ENCODE measurements at regions not wholly inside any gene's neighbourhood (a gene's known extent, or its start where the extent isn't known, plus 50 kb on each side); places are given as distances from the start of the nearest gene placed in this dataset.
"Not testable (repeated sequence)": the region's sequence is repeated elsewhere in the genome, so short reads cannot be mapped to it uniquely, and the experiment has no call there.

DNA sequence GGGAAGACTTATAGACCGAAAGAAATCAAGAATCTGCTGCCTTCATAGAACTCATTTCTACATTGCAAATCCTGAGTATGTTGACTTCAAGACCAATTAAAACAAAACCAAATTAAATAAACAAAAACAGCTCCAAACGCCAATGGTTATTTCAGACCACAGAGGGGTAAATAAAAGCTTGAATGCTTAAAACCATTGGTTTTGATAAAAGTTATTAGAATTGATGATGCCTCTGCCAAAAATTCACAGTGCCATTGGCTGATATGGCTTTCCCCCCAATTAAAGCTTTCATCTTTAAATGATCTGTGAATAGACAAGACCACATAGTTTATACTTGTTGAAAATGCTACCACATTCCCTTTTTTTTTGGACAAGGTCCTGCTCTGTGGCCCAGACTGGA lies 188.5 kb downstream of the NFKBIZ start:
- DNase-seq: no peak

DNA sequence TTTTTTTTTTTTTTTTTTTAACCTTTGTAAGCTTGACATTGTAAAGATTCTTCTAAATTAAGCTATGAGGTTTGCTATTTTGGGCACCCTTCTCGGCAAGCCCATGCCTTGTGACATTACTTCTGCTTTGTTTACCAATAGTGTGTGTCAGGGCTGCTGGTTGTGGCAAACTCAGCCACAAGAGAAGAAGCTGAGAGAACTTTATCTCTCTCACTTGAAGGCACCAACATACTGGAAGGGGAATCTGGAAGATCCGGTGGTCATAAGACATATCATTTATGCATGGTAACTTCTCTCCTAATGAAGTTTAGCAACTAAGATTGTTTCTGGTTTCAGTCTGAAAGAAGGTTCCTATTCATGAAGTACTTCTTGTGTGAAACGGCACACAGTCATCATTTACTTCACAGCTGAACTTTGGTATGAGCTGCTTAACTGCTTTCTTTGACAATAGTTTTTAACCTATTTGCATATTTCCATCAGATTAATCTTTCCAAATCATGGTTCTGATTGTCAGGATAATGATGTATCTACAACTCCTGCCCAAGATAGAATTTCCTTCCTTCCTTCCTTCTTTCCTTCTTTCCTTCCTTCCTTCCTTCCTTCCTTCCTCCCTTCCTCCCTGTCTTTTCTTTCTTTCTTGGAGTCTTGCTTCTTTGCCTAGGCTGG lies 189.3 kb downstream of the NFKBIZ start:
- DNase-seq: no peak

DNA sequence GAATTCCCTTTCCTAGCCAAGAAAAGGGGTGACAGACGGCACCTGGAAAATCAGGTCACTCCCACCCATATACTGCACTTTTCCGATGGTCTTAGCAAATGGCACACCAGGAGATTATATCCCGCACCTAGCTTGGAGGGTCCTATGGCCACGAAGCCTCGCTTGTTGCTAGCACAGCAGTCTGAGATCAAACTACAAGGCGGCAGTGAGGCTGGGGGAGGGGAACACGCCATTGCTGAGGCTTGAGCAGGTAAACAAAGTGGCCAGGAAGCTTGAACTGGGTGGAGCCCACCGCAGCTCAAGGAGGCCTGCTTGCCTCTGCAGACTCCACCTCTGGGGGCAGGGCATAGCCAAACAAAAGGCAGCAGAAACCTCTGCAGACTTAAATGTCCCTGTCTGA lies 190.8 kb downstream of the NFKBIZ start:
- DNase-seq: not testable (repeated sequence)

DNA sequence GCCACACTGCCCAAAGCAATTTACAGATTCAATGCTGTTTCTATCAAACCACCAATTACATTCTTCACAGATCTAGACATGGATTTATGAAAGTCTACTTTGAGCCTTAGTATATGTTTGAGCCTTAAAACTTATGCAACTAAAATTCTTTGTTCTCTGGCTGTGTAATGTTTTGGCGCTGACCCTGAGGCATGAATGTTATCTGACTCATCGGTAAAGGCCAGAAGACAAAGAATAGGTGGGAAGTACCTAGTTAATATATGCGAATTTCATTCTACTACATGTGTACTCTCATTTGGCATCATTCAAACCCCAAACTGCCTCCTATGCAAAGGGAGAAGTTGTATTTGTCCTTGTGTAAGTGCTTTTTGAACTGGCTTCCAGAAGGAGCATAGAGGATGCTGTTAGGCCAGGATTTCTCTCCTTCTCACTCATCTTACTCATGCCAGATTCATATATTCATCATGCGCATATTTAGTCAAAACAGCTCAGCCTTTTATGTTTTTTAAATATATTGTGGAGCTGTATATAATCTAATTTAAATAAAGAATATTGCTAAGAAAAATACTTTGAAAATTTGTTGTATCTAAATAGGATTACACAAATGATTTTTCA lies 204.2 kb downstream of the NFKBIZ start:
- DNase-seq: no peak

DNA sequence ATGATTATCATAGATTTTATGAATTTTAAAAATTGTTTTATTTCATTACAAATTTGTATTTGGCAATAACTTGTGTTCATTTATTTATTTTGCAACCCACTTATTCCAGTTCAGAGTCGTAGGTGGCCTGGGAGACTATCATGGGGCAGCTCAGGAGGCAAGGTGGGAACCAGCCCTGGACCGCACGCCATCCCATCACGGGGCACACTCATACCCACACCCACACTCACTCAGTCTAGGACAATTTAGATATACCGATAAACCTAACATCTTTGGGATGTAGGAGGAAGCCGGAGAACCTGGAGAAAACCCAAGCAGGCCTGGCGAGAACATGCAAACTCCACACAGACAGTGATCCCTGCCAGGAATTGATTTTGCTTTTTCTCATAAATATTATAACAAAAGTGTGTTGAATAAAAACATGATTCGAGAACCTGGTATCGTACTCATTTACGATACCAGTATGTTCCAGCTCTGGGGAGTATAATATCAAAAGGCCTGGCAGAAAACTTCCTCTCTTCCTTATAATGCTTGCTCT lies 205.3 kb downstream of the NFKBIZ start:
- DNase-seq: no peak

DNA sequence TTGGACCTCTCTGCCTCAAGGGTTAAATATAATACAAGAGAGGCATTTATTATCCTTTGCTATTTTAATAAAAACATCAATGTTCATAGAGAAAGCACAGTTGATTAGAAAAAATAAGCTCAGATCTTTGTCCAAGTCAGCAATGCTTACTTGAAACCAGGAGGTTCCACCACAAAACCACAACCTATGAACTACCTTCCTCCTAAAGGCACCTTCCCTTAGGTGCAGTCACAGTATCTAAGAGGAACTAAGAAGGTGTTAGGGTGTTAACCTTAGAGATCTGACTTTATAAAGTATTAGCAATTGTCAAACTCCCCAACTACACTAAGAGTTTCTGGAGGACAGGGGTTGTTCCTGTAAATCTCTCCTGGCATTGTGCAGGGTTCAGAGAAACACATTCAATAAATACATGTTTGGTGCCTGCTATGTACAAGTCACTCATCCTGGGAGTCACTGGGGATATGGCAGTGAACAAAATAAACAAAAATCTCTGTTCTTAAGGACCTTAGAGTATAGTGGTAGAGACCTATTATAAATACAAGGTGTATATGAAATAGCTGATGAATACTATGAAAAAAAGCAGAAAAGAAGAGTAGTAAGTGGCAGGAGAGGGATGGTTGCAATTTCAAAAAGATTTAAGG lies 208.6 kb downstream of the NFKBIZ start:
- DNase-seq: no peak

DNA sequence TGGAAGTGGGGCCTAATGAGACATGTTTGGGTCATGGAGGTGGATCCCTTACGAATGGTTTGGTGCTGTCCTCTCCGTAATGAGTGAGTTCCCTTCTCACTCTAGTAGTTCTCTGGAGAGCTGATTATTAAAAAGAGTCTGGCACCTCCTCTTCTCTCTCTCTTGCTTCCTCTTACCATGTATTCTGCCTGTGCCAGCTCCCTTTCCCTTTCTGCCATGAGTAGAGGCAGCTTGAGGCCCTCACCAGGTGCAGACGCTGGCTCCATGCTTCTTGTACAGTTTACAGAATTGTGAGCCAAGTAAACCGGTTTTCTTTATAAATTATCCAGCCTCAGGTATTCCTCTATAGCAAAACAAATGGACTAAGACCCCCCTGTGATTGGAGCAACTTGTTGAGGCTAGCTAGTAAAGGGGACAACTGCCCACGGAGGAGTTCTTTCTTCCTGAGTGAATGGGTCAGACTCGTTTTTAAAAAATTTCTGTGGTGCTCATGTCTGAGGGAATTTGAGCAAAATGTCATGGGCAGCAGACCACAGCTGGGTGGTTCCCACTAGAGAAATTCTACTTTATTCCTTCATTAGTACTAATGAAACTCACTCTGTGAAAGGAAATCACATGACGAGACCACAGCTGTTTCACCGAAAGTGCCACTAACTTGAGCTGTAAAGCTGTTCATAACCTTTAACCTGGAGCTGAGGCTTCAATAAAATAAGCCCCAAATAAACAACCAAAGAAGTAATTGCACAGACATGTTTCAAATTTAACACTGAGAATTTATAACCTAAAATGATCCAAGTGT lies 210.0 kb downstream of the NFKBIZ start:
- DNase-seq: no peak

DNA sequence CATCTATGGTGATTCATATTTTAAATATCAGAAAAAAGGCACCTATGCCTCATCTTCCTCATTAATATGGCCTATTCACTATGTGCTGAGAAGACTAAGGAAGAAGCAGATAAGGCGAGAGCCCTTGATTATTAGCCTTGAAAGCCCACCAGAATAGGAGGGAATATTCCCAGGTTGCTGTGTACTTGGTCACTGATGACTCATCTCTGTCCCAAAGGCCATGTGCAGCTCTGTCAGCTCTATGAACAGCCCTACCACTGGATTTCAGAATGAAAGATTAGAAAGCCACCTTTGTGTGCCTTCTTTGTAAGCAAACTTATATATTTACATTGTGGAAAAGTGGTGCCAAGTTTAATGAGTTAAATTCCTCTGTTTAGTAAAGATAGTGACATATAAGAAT lies 211.5 kb downstream of the NFKBIZ start:
- no peak for DNase-seq

DNA sequence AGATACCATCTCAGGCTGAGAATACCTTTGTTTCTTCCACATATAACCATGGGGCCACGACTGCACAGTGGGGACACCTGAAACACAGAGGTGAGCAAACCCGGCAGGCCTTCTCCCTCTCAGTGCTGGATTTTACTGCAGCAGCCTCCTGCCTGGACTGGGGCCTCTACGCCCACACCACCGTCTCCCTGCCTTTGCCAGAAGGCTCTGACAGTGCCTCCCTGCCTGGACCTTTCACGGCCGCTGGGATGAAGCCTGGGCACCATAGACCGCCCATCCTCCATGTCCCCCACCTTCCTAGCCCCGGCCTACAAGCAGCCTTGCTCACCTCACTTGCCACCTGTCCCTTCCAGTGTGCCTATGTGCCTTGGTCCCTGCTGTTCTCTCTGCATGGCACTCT lies 214.3 kb downstream of the NFKBIZ start:
- no peak for DNase-seq

DNA sequence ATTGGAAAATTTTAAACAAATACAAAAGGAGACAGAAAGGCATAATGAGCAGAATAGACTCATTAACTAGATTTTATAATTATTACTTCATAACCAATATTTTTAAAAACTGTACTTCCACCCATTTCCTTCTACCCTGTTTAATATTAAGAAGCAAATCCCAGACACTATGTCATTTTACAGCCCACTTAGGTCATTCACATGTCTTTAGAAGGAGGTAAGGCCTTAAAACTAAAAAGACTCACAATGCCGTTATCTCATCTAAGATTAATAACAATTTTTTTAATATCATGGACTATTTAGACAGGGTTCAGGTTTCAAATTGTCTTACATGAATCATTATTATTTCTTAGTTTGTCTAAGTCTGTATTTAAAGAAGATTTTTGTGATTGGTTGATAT lies 217.2 kb downstream of the NFKBIZ start:
- no peak for DNase-seq

DNA sequence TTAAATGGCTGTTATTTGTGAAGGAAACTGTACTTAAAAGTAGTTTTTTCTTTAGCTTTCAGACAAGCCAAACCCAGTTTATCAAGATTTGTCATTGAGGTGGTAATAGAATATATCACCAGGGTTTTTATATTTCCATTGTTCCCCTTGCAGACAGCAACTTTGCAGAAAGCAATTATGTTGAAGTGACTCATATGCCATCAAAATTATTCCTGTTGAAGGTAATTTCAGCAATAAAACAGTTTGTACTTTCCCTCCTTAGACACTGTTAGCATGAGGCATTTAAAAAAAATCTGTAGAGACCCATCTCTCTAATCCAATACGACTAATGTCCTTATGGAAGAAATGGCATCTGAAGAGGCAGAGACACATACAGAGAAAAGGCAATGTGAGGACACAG lies 219.0 kb downstream of the NFKBIZ start:
- no peak for DNase-seq

DNA sequence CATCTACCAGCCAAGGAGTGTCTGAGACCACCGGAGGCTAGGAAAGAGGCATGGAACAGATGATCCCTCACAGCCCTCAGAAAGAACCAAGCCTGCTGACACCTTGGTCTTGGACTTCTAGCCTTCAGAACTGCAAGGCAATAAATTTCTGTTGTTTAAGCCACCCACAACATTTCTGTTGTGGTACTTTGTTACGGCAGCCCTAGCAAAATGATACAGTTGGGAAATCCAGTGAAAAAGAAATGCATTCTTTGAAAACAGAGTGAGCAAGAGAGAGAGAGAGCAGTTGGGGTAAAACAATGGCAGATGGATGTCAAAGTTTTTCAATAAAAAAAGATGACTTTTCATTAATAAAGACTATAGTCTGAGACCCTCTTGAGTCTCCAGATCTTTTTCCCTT lies 219.4 kb downstream of the NFKBIZ start:
- DNase-seq: no peak

DNA sequence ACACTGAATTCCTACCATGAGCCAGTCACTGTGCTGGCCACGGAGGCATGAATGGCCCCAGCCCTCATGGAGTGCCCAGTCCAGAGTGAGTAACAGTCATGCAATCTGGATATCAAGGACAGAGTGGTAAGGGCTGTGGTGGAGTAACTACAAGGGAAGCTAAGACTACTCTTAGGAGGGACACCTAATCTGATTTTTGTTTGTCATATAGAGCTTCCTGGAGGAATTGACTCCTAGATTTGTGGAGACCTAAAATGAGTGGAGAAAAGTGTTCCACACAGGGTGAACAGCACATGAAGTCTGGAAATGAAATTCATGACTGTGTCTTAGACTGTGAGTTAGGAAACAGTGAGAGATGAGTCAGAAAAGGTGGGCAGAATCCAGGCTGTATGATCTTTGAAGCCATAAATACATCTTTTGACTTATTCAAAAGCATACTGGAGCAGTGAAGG lies 219.9 kb downstream of the NFKBIZ start:
- DNase-seq: no peak

DNA sequence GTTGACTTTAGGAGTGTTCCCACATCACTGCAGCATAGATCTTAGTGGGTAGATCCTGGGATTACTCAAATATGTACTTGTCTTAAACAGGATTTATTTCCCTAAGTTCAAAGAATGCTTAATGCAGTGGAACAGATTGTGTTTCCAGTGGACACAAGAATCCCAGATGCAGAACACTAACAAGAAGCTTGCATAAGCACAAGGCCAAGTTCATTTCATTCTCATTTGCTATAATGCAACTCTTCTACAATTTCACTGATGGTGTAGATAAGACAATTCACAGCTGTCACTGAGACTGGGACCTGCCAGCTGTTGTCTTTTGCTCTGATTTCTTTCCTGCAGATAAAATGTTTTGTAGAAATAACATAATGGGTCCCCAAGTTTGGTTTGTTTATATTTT lies 225.6 kb downstream of the NFKBIZ start:
- no peak for DNase-seq

DNA sequence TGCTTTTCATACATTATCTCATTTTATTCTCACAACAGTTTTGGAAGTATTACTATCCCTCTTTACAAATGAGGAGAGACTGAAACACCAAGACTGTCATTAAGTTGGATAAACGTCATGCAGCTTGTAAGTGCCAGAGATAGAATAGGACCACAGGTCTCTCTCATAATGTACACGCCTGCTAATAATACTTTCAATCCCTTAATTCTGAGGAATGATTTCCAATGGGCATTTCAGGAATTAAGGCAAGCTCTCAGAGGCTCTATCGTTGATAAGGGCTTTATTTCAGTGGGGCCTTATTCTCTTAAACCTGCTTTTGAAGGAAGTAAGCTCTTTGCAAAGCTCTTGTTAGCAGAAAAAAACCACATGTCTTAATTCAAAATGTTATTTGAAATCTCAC lies 229.1 kb downstream of the NFKBIZ start:
- DNase-seq: no peak

DNA sequence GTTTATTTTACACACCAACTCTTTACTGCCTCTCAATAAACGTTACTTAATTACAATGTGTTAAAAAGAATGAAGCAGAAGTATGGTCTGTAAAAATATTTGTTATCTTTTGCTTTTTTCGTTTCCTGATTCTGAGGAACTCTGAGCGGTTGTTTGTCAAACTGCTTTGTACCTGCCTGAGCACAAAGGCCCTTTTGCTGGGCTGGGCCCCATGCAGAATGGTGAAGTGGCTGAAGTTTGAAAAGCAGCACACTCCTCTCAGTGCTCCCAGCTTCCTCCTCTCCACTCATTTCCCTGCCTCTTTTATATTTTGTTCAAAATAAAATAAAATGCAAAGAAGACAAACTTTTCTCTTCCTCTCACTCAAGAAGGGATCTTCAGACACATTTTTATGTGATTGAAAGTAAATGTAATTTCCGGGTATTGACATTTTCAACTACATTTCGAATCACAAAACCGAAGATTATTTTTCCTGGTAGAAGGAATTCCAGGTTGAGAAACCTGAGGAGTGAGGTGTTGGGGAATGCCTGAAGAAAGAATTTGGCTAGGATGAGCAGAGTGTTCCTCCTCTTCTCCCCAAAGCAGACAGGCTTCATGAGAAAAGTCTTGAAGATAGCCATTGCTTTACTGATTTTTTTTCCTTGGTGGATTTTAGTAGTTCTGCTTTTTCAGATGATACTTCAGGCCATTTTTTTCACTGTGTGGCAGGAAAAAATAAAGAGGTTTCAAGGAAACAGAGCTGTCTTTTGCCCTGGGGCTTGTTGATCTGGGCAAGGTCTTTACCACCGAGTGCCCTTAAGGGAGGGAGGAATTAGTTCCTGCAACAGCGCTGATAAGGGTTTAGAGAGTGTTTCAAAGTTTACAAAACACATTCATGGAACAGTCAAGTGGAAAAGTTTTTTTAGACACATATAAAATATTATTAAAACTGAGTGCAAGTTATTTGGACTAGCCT lies 229.8 kb downstream of the NFKBIZ start:
- DNase-seq: peak in 2 of 4 experiments; percentile 5 to 8

DNA sequence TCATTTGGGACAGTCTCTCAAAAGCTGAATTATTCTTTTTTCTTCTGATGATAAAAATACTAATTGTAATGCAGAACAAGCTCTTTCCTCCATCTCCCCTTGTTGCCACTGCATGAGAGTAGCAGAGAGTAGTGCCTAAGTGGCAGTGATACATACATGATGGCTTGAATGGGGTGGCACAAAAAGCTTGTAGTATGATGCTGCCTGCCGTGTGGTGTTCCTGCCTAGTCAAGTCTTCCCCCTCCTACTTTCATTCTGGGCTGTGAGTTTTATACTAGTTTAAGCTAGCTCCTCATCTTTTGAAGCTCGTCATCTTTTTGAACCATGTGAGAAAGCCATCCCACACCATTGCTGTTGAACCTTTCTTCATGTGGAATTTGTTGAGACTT lies 230.5 kb downstream of the NFKBIZ start:
- DNase-seq: no peak

DNA sequence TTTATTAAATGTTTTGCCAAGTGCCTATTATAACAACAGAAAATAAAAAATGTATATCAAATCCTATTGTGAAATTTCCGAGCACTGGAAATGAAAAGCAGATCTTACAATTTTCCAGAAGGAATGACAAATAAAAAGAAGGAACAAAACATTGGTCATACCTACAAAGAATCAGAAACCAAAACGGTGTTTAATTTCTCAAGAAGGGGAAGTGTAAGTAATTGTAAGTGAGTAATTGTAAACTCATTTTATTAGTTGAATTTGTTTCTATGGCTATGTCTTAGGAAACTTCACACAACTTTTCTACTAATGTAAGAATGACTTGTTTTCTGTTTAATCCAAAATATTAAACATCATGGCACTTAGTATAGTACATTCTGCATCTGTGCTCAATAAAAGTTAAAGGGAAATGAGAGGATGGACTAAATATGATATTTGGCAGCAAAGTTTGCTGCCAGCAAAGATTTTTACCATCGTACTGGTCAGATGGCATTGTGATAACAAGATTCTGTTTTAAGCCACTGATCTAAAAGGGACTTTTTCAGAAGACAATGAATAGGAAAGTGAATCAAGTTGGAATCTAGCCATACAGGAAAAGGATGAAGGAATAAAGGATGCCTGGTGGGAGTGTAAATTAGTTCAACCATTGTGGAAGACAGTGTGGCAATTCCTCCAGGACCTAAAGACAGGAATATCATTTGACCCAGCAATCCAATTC lies 232.4 kb downstream of the NFKBIZ start:
- no peak for DNase-seq

DNA sequence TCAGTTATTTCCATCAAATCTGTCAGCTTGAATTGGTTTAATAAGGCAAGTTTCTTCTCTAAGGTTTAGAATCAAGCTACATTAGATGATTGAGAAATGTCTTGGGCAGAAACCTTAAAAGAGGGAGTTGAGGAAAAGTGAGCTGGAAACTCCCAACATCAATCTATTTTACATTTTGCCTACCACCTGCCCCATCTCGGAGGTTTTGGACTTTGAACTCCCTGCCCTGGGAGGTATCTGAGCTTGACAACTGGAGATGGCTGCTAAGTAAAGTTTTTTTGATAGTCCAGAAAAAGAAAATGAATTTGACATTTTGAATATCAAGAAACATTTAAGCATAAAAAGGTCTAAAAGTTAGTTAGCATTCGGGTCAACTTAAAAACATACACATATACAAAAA lies 234.2 kb downstream of the NFKBIZ start:
- no peak for DNase-seq

DNA sequence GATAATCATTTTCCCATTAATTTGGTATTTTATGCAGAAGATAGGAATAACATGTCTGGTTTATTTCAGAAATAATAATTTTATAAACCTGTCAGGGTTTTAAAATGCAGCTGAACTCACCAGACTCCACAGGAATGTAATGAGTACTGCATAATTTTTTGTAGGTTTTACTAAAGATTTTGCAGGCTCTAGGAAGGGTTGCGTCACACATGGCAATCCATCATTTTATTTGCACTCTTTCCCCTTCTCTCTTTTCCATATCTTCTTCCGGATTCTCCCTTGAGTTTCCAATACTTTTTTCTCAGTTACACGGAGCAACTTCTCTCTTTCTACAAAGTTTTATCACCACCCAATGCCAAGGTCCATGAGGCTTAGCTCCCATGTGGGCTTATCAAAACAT lies 234.7 kb downstream of the NFKBIZ start:
- DNase-seq: no peak

DNA sequence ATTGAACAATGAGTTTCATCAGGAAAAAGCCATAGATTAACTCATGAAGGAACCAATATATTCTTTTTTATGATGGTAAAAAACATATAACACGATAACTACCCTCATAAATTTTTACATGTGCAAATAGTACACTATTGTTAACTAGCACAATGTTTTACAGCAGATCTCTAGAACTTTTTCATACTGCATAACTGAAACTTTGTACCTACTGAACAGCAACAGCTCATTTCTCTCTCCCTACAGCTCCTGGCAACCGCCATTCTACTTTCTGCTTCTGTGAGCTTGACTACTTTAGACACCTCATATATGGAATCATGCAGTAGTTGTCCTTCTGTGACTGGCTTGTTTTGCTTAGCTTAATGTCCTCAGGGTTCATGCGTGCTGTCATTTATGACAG lies 235.4 kb downstream of the NFKBIZ start:
- DNase-seq: no peak
